ENCODE measurements at regions not wholly inside any gene's neighbourhood (a gene's known extent, or its start where the extent isn't known, plus 50 kb on each side); places are given as distances from the start of the nearest gene placed in this dataset.

DNA sequence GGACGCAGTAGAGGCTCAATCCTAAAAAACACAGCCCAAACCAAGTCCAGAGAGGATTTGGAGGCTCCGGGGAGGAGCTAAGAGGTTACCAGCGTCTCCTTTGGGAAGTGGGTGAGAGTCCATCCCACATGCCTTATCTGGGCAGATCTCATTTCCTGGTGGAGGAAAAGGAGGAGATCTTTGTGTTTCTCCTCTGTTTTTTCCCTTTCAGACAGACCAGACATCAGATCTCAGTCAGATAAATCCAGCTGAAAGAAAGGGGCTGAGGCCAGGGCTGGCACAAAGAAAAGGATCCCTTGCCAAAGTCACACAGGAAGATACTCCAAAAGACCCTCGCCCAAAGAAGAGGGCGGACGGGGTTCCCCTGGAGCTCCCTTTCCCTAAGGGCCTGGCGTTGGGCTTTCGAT, 58.3 kb upstream of the COMTD1 start:
- FAIRE-seq = no peak

DNA sequence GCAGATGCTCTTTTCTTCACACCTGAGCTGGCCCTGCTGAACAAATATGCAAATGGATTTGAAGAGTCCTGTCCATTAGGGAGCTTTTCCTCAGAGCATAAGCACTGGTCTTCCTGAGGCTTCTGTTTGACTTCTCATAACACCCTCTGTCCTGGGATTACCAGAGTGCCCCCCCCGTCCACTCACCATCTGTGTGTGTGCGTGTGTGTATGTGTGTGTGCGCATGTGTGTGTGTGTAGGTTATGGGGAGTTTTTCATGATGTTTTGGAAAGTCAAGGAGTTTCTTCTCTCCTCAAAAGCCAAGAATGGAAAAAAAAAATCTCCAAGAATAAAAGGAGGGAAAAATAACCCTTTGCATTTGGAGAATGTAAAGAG, 57.7 kb upstream of the COMTD1 start:
- no peak for FAIRE-seq

- no peak for FAIRE-seq
These were observed 57.2 kb upstream of the COMTD1 start for GRCh38 chr10:75292794-75293445.

DNA sequence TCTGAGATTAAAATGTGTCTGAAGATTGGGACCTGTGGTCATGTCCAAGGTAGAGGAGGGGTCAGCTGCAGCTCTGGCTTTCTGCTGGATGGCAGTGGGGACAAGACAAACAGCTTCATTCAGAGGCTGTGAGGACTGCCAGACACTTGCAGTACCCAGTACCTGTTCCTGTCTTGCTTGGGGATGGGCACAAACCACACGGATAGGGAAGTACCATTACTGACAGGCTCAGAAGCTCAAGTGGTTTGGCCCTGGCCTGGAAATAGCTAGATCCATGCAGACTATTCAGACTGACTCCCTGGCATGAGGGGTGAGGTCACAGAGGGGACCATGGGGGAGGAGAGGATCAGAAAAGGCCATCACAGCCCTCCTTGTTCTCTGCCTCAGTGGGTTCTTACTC, 56.0 kb upstream of the COMTD1 start:
- FAIRE-seq = no peak

GRCh38 chr10:75288140-75288711, 52.5 kb upstream of the COMTD1 start:
- FAIRE-seq = no peak

GRCh38 chr10:75287697-75288096, 51.9 kb upstream of the COMTD1 start:
- FAIRE-seq = no peak

DNA sequence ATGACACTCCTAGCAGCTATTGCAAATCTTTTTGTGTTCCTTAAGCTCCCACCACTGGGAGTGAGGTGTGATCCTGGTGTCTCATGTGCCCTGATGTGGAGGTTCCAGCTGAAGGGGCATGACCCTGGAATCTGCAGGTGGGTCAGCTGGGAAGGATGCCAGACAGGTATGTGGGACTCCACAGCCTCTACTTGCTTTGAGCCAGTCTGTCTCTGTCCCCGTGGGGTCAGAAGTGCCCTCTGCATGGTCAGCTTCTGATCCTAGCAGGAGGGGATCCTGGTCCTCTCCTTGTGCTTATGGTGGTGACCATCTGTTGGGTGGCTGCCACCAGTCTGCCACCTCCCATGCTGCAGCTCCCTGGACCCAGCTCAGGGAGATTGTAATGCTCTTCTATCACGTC, 51.1 kb upstream of the COMTD1 start:
- no peak for FAIRE-seq
